Mesenchymal stem cell (in vitro differentiated cells and primary cell): ENCODE measurements at regions not wholly inside any gene's neighbourhood (a gene's known extent, or its start where the extent isn't known, plus 50 kb on each side); places are given as distances from the start of the nearest gene placed in this dataset.

ENCODE experiments used
- DNase-seq: peaks from one replicate; pipeline ENCODE4 v3.0.0-alpha.2; 2013
- H2AFZ ChIP-seq: one replicate; pipeline ENCODE4 v1.6.1; 2013; ENCODE audit warnings: low read depth, mild to moderate bottlenecking, control low read depth, inconsistent platforms, low read length, moderate library complexity
- H2AK5ac ChIP-seq: 2 replicates; pipeline ENCODE4 v1.6.1; 2013; ENCODE audit warnings: low read length, moderate library complexity, mild to moderate bottlenecking, inconsistent platforms; ENCODE audit not compliant: severe bottlenecking
- H2BK120ac ChIP-seq: one replicate; pipeline ENCODE4 v1.6.1; 2013; ENCODE audit warnings: low read depth, mild to moderate bottlenecking, inconsistent platforms, low read length, moderate library complexity
- H2BK12ac ChIP-seq, 2 experiments: one replicate each; pipeline ENCODE4 v1.6.1; 2013; ENCODE audit warnings: inconsistent platforms in 2 of 2, low read length in 2 of 2, mild to moderate bottlenecking in 2 of 2, moderate library complexity in 2 of 2, control low read depth in 1 of 2
- H2BK15ac ChIP-seq: one replicate; pipeline ENCODE4 v1.6.1; 2013; ENCODE audit warnings: mild to moderate bottlenecking, low read depth, inconsistent platforms; ENCODE audit not compliant: poor library complexity, severe bottlenecking
- H2BK5ac ChIP-seq: 2 replicates; pipeline ENCODE4 v1.6.1; 2013; ENCODE audit warnings: low read depth, mild to moderate bottlenecking, low read length, control low read depth, inconsistent platforms; ENCODE audit not compliant: poor library complexity, severe bottlenecking
- H3K14ac ChIP-seq, 2 experiments: one replicate each; pipeline ENCODE4 v1.6.1; 2013; ENCODE audit warnings: inconsistent platforms in 2 of 2, low read length in 2 of 2, control low read depth in 1 of 2, mild to moderate bottlenecking in 1 of 2, moderate library complexity in 1 of 2
- H3K18ac ChIP-seq, 2 experiments: one replicate each; pipeline ENCODE4 v1.6.1; 2013; ENCODE audit warnings: inconsistent platforms in 2 of 2, low read length in 2 of 2, control low read depth in 1 of 2, low read depth in 1 of 2, mild to moderate bottlenecking in 1 of 2
- H3K23ac ChIP-seq, 2 experiments: one replicate each; pipeline ENCODE4 v1.6.1; 2013; ENCODE audit warnings: inconsistent platforms in 2 of 2, low read length in 2 of 2, mild to moderate bottlenecking in 2 of 2, moderate library complexity in 2 of 2, control low read depth in 1 of 2
- H3K27ac ChIP-seq: 2 replicates; pipeline ENCODE4 v1.5.1; 2013; ENCODE audit warnings: mild to moderate bottlenecking, moderate library complexity, low read length, control low read depth, inconsistent platforms; ENCODE audit not compliant: poor library complexity, severe bottlenecking
- H3K27me3 ChIP-seq, 2 experiments: 2 replicates each; pipeline versions ENCODE4 v1.6.1 to v1.7.0; 2013; ENCODE audit warnings: low read length in 2 of 2, mild to moderate bottlenecking in 2 of 2, moderate library complexity in 2 of 2, control low read depth in 1 of 2, inconsistent platforms in 1 of 2; ENCODE audit not compliant: control insufficient read depth in 1 of 2, insufficient read depth in 1 of 2
- H3K36me3 ChIP-seq, 2 experiments: 2 replicates each; pipeline versions ENCODE4 v1.6.1 to v1.7.0; 2013; ENCODE audit warnings: low read length in 2 of 2, control low read depth in 1 of 2, inconsistent platforms in 1 of 2, low read depth in 1 of 2, mild to moderate bottlenecking in 1 of 2; ENCODE audit not compliant: insufficient read depth in 2 of 2, control insufficient read depth in 1 of 2
- H3K4ac ChIP-seq, 2 experiments: one replicate each; pipeline ENCODE4 v1.6.1; 2013; ENCODE audit warnings: inconsistent platforms in 2 of 2, low read length in 2 of 2, mild to moderate bottlenecking in 2 of 2, moderate library complexity in 2 of 2, control low read depth in 1 of 2, low read depth in 1 of 2
- H3K4me1 ChIP-seq: 2 replicates; pipeline ENCODE4 v1.6.1; 2013; ENCODE audit warnings: low read depth, low read length, control low read depth; ENCODE audit not compliant: control insufficient read depth, insufficient read depth
- H3K4me2 ChIP-seq: 2 replicates; pipeline ENCODE4 v1.6.1; 2013; ENCODE audit warnings: low read length, mild to moderate bottlenecking, inconsistent platforms; ENCODE audit not compliant: poor library complexity, severe bottlenecking
- H3K4me3 ChIP-seq, 2 experiments: 2 replicates each; pipeline versions ENCODE4 v1.5.1 to v1.7.0; 2013; ENCODE audit warnings: low read length in 2 of 2, mild to moderate bottlenecking in 2 of 2, control low read depth in 1 of 2, low read depth in 1 of 2; ENCODE audit not compliant: insufficient read depth in 1 of 2
- H3K79me1 ChIP-seq: replicated peaks from 2 replicates; pipeline ENCODE4 v1.6.1; 2013; ENCODE audit warnings: mild to moderate bottlenecking, control low read depth, low read length, inconsistent platforms; ENCODE audit not compliant: poor library complexity, severe bottlenecking
- H3K9ac ChIP-seq: 2 replicates; pipeline ENCODE4 v1.7.0; 2013; ENCODE audit warnings: mild to moderate bottlenecking, low read length, moderate library complexity
- H3K9me3 ChIP-seq: 2 replicates; pipeline ENCODE4 v1.7.0; 2013; ENCODE audit warnings: mild to moderate bottlenecking, low read length; ENCODE audit not compliant: control insufficient read depth
- H4K8ac ChIP-seq: one replicate; pipeline ENCODE4 v1.6.1; 2013; ENCODE audit warnings: inconsistent platforms, mild to moderate bottlenecking, low read length, moderate library complexity
- H4K91ac ChIP-seq: one replicate; pipeline ENCODE4 v1.6.1; 2013; ENCODE audit warnings: mild to moderate bottlenecking, low read length, inconsistent platforms
- WGBS: methylation state at CpG from one replicate; pipeline ENCODE4 v1.1.7; 2013; ENCODE audit warnings: mixed read lengths; 5-methylcytosine and 5-hydroxymethylcytosine counted together

GRCh38 chr6:56739836-56740815, 97.4 kb upstream of the DST start:
- Histone ChIP-seq H3K79me1 (no peaks in the 10 kb centered on the region), H2BK120ac (no peak overlapping the region), H3K36me3 (peaks cover 0 to 3% of the 10 kb centered on the region in 2 experiments), H3K4me3 (no peak overlapping the region), H4K8ac (no peak overlapping the region), H2BK15ac (peak overlapping the region; percentile 89), H3K14ac (no peak overlapping the region), H2AK5ac (no peak overlapping the region), H3K27me3 (no peaks in the 10 kb centered on the region), H2AFZ (no peak overlapping the region), H3K9me3 (no peaks in the 10 kb centered on the region), H3K18ac (peak overlapping the region in 1 of 2 experiments; percentile 77), H3K4ac (no peak overlapping the region), H2BK5ac (no peak overlapping the region), H3K4me2 (no peak overlapping the region), H4K91ac (no peak overlapping the region), H3K9ac (no peak overlapping the region), H3K23ac (no peak overlapping the region), H3K4me1 (peaks cover 4% of the 10 kb centered on the region), H2BK12ac (peak overlapping the region in 1 of 2 experiments; percentile 63), H3K27ac (no peak overlapping the region)
- no peak for DNase-seq
- WGBS: 97% methylated on average over 8 of the region's 8 CpGs

- no peak overlapping the region for H3K23ac ChIP-seq
- H2BK5ac ChIP-seq: peak overlapping the region; percentile 57
- H3K4ac ChIP-seq: no peak overlapping the region
- H2BK15ac ChIP-seq: no peak overlapping the region
- no peak overlapping the region for H3K18ac ChIP-seq
- no peaks in the 10 kb centered on the region for H3K9me3 ChIP-seq
- peaks cover 3 to 20% of the 10 kb centered on the region in 2 experiments for H3K36me3 ChIP-seq
- H2BK12ac ChIP-seq: no peak overlapping the region
- H3K9ac ChIP-seq: no peak overlapping the region
- no peak overlapping the region for H3K14ac ChIP-seq
- no peak overlapping the region for H3K4me3 ChIP-seq
- H2AK5ac ChIP-seq: no peak overlapping the region
- H2BK120ac ChIP-seq: no peak overlapping the region
- no peak overlapping the region for H2AFZ ChIP-seq
- H4K8ac ChIP-seq: no peak overlapping the region
- no peak overlapping the region for H4K91ac ChIP-seq
- no peaks in the 10 kb centered on the region for H3K79me1 ChIP-seq
- 97% methylated on average over 3 of the region's 4 CpGs for WGBS
- no peak overlapping the region for H3K27ac ChIP-seq
- no peak overlapping the region for H3K4me2 ChIP-seq
- no peaks in the 10 kb centered on the region for H3K27me3 ChIP-seq
- peaks cover 3% of the 10 kb centered on the region for H3K4me1 ChIP-seq
- no peak for DNase-seq
These were observed 94.1 kb upstream of the DST start for GRCh38 chr6:56736804-56737203.

- H2BK15ac ChIP-seq: no peak overlapping the region
- H2AK5ac ChIP-seq: no peak overlapping the region
- H2BK12ac ChIP-seq: no peak overlapping the region
- no peak overlapping the region for H3K4me3 ChIP-seq
- no peaks in the 10 kb centered on the region for H3K27me3 ChIP-seq
- H4K91ac ChIP-seq: no peak overlapping the region
- H4K8ac ChIP-seq: no peak overlapping the region
- H3K27ac ChIP-seq: no peak overlapping the region
- H3K4me1 ChIP-seq: peaks cover 2% of the 10 kb centered on the region
- no peak overlapping the region for H3K4ac ChIP-seq
- peaks cover 0 to 20% of the 10 kb centered on the region in 2 experiments for H3K36me3 ChIP-seq
- no peak overlapping the region for H3K18ac ChIP-seq
- no peaks in the 10 kb centered on the region for H3K79me1 ChIP-seq
- H2BK5ac ChIP-seq: no peak overlapping the region
- no peak overlapping the region for H2AFZ ChIP-seq
- no peaks in the 10 kb centered on the region for H3K9me3 ChIP-seq
- no peak for DNase-seq
- no peak overlapping the region for H2BK120ac ChIP-seq
- H3K4me2 ChIP-seq: no peak overlapping the region
- WGBS: no CpG with 5 or more reads among the region's 2 CpGs
- no peak overlapping the region for H3K14ac ChIP-seq
- H3K9ac ChIP-seq: no peak overlapping the region
- H3K23ac ChIP-seq: no peak overlapping the region
These were observed 91.6 kb upstream of the DST start for GRCh38 chr6:56734335-56734734.

DNA sequence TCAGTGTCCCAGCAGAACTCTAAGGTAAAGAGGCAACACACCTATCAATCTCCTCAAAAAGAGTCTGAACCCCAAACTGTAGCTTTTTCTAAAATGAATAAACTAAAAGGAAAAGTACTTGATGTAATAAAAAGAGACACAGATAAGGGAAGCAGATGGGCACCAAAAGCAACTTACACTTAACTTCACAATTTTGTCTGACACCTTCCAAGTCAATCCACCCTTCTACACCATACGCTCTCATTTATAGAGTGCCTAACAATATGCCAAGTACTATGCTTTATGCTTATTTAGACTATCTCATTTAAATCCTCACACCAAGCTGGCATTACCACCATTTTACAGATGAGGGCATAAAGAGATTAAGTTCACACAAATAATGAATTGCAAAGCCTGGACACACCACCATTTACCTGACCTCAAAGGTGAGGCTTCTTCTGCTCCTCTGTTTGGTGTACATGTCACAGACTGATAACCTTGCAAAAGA, 90.6 kb upstream of the DST start:
- Histone ChIP-seq H2AFZ (no peak overlapping the region), H2AK5ac (peak overlapping the region; percentile 41), H3K4me3 (no peak overlapping the region), H4K8ac (no peak overlapping the region), H3K14ac (no peak overlapping the region), H3K4me1 (peaks cover 4% of the 10 kb centered on the region), H2BK12ac (peak overlapping the region in 1 of 2 experiments; percentile 76), H2BK120ac (no peak overlapping the region), H3K4me2 (no peak overlapping the region), H3K23ac (no peak overlapping the region), H2BK15ac (no peak overlapping the region), H2BK5ac (no peak overlapping the region), H3K27ac (peak overlapping the region; percentile 37), H3K9ac (peak overlapping the region; percentile 7), H3K9me3 (no peaks in the 10 kb centered on the region), H3K4ac (peak overlapping the region in 1 of 2 experiments; percentile 49), H3K27me3 (no peaks in the 10 kb centered on the region), H3K18ac (no peak overlapping the region), H3K36me3 (peaks cover 0 to 20% of the 10 kb centered on the region in 2 experiments), H3K79me1 (peaks cover 1% of the 10 kb centered on the region), H4K91ac (no peak overlapping the region)
- no peak for DNase-seq
- 98% methylated on average over 1 of the region's 1 CpG for WGBS
